A549 (cell line): ENCODE measurements at regions not wholly inside any gene's neighbourhood (a gene's known extent, or its start where the extent isn't known, plus 50 kb on each side); places are given as distances from the start of the nearest gene placed in this dataset.

Source experiments
- ATAC-seq, 2 experiments: fragments of 200-7000 bp in 1 of 2; fragments of >200 bp in 1 of 2; cut with Nextera tagmentation in 1 of 2; cut with Tn5 transposase in 1 of 2; 3 replicates each; pipeline versions ENCODE4 v1.8.0 to v1.9.1; 2018 to 2020; ENCODE audit warnings: mild to moderate bottlenecking in 1 of 2, moderate library complexity in 1 of 2
- CTCF ChIA-PET: fragments of 300-600 bp; sonication (Branson Sonifier 250); formaldehyde crosslinking; extraction: SDS; loops from one replicate; lab custom pipeline; 2021; ENCODE audit warnings: antibody characterized with exemption, inconsistent platforms; lab: Yijun Ruan, JAX
- POLR2A ChIA-PET: fragments of 350-600 bp; formaldehyde crosslinking; extraction: SDS; loops from one replicate; lab custom pipeline; 2021; ENCODE audit warnings: antibody characterized with exemption, inconsistent platforms; lab: Yijun Ruan, JAX
- DNase-seq, 2 experiments: peaks; one replicate each; pipeline versions ENCODE4 v3.0.0 to v3.0.0-alpha.2; 2011 to 2016; ENCODE audit warnings: low read depth in 1 of 2, low spot score in 1 of 2
- FAIRE-seq: peaks from 2 replicates; lab custom pipeline; 2011; peaks lifted over from hg19 to GRCh38; lab: Jason Lieb, UNC
- H3K27ac ChIP-seq, 2 experiments: fragments of >200 bp; sonication (Bioruptor Twin); formaldehyde crosslinking; 3 replicates each; pipeline ENCODE4 v1.5.1; 2016 to 2017
- H3K4me1 ChIP-seq: fragments of >200 bp; sonication (Bioruptor Twin); formaldehyde crosslinking; 3 replicates; pipeline ENCODE4 v1.6.1; 2016
- H3K4me2 ChIP-seq: fragments of >200 bp; sonication (Bioruptor Twin); formaldehyde crosslinking; 3 replicates; pipeline ENCODE4 v1.6.1; 2016
- H3K4me3 ChIP-seq: fragments of >200 bp; sonication (Bioruptor Twin); formaldehyde crosslinking; 3 replicates; pipeline ENCODE4 v1.5.1; 2016
- H3K9me3 ChIP-seq: fragments of >200 bp; sonication (Bioruptor Twin); formaldehyde crosslinking; 3 replicates; pipeline ENCODE4 v1.6.1; 2016
- CBX2 ChIP-seq: fragments of 200-600 bp; sonication (generic); IDR thresholded peaks from 2 replicates; pipeline ENCODE4 v1.6.1; 2016; ENCODE audit warnings: low read depth, mild to moderate bottlenecking, borderline replicate concordance
- CHD2 ChIP-seq: fragments of 150-350 bp; IDR thresholded peaks from 2 replicates; pipeline ENCODE4 v1.6.1; 2014; ENCODE audit warnings: low read length; ENCODE audit not compliant: partially characterized antibody
- CHD4 ChIP-seq: fragments of 200-600 bp; sonication (generic); IDR thresholded peaks from 2 replicates; pipeline ENCODE4 v1.6.1; 2016; ENCODE audit warnings: antibody characterized with exemption, mild to moderate bottlenecking, borderline replicate concordance
- CTCF ChIP-seq: fragments of >200 bp; sonication (Bioruptor Twin); formaldehyde crosslinking; IDR thresholded peaks from 3 replicates; pipeline ENCODE4 v1.5.1; 2016
- E2F6 ChIP-seq: IDR thresholded peaks from 2 replicates; pipeline ENCODE4 v1.6.1; 2012; ENCODE audit warnings: low read depth, borderline replicate concordance
- EHF ChIP-seq: fragments of 250-450 bp; sonication (Bioruptor Pico); IDR thresholded peaks from 2 replicates; pipeline ENCODE4 v1.5.0; 2020; ENCODE audit warnings: mild to moderate bottlenecking
- ELK1 ChIP-seq: fragments of 150-350 bp; IDR thresholded peaks from 2 replicates; pipeline ENCODE4 v1.6.1; 2014; ENCODE audit warnings: low read depth, mild to moderate bottlenecking, low read length
- FOSL2 ChIP-seq, 2 experiments: fragments of 450-650 bp in 1 of 2; fragments of >200 bp in 1 of 2; sonication (Bioruptor Twin) in 1 of 2; formaldehyde crosslinking; IDR thresholded peaks; 2 replicates each; pipeline versions ENCODE4 v1.5.0 to v1.6.1; 2016 to 2020; ENCODE audit warnings: mild to moderate bottlenecking in 1 of 2, moderate library complexity in 1 of 2
- FOXS1 ChIP-seq: fragments of 250-450 bp; sonication (Bioruptor Pico); IDR thresholded peaks from 2 replicates; pipeline ENCODE4 v1.5.0; 2020; ENCODE audit warnings: mild to moderate bottlenecking, moderate library complexity
- GATA3 ChIP-seq: IDR thresholded peaks from 2 replicates; pipeline ENCODE4 v1.6.1; 2012; ENCODE audit warnings: borderline replicate concordance
- HDAC2 ChIP-seq: fragments of 200-600 bp; sonication (generic); IDR thresholded peaks from 2 replicates; pipeline ENCODE4 v1.6.1; 2016
- HES2 ChIP-seq: fragments of >200 bp; sonication (Bioruptor Twin); formaldehyde crosslinking; IDR thresholded peaks from 2 replicates; pipeline ENCODE4 v1.6.1; 2016
- JUN ChIP-seq, 2 experiments: fragments of >200 bp; sonication (Bioruptor Twin); formaldehyde crosslinking; IDR thresholded peaks; 2 replicates in 1 of 2; 3 replicates in 1 of 2; pipeline ENCODE4 v1.6.1; 2016 to 2017
- JUNB ChIP-seq: fragments of >200 bp; sonication (Bioruptor Twin); formaldehyde crosslinking; IDR thresholded peaks from 2 replicates; pipeline ENCODE4 v1.6.1; 2016
- MAX ChIP-seq: IDR thresholded peaks from 2 replicates; pipeline ENCODE4 v1.6.1; 2012
- MYC ChIP-seq: IDR thresholded peaks from 2 replicates; pipeline ENCODE4 v1.6.1; 2012; ENCODE audit warnings: mild to moderate bottlenecking, inconsistent platforms, low read length, improper control_type of control experiment, borderline replicate concordance
- NFE2L2 ChIP-seq: fragments of 150-350 bp; conservative IDR thresholded peaks from 2 replicates; pipeline ENCODE4 v1.6.1; 2014; ENCODE audit warnings: low read length
- RAD21 ChIP-seq, 2 experiments: fragments of >200 bp in 1 of 2; sonication (Bioruptor Twin) in 1 of 2; formaldehyde crosslinking in 1 of 2; IDR thresholded peaks in 1 of 2; conservative IDR thresholded peaks in 1 of 2; 2 replicates in 1 of 2; 3 replicates in 1 of 2; pipeline ENCODE4 v1.6.1; 2012 to 2018; ENCODE audit warnings: inconsistent platforms in 1 of 2
- RARB ChIP-seq: fragments of 250-450 bp; sonication (Bioruptor Pico); IDR thresholded peaks from 2 replicates; pipeline ENCODE4 v1.8.0; 2021; ENCODE audit warnings: mild to moderate bottlenecking, moderate library complexity
- RCOR1 ChIP-seq: fragments of 150-350 bp; IDR thresholded peaks from 2 replicates; pipeline ENCODE4 v1.6.1; 2014; ENCODE audit warnings: antibody characterized with exemption, low read length, low read depth
- SMC3 ChIP-seq: fragments of >200 bp; sonication (Bioruptor Twin); formaldehyde crosslinking; IDR thresholded peaks from 3 replicates; pipeline ENCODE4 v1.6.1; 2018; ENCODE audit warnings: inconsistent platforms
- TP53 ChIP-seq: fragments of 250-450 bp; sonication (Bioruptor Pico); IDR thresholded peaks from 2 replicates; pipeline ENCODE4 v1.5.0; 2021; ENCODE audit warnings: mild to moderate bottlenecking, moderate library complexity
- WGBS: methylation state at CpG from one replicate; pipeline ENCODE4 v1.1.6; 2017; ENCODE audit errors: missing lambda C conversion rate; 5-methylcytosine and 5-hydroxymethylcytosine counted together

- TF ChIP-seq CTCF (no peak; the same call in 2 of the 3 replicates), TP53 (CRISPR knock-in tag) (no peak), HDAC2 (no peak), RAD21 (conservative IDR thresholded peaks at IDR 0.05 in 1 of 2, IDR thresholded peaks at IDR 0.05 in 1 of 2) (peak in 1 of 2 experiments; percentile 32; a peak in 1 of 5 replicates)
- TF ChIP-seq, all 56 proteins: peak for 1
- FAIRE-seq (no peak), ATAC-seq (peak in 1 of 2 experiments; percentile 52; a peak in 1 of 6 replicates), DNase-seq (peak in 1 of 2 experiments; percentile 7)
- Histone ChIP-seq H3K27ac (no peak overlapping the region), H3K4me1 (no peaks in the 10 kb centered on the region), H3K9me3 (no peaks in the 10 kb centered on the region), H3K4me2 (no peak overlapping the region), H3K4me3 (no peak overlapping the region)
- POLR2A ChIA-PET, result no interaction called here
- CTCF ChIA-PET, result interaction anchor here (0.7 kb wide), 1 partner anchor 12 kb away, joined by 3 read pairs; no protein-coding TSS in a partner anchor
Measured at GRCh38 chr11:29634244-29634643, 382.6 kb downstream of the KCNA4 start.

- Histone ChIP-seq H3K4me3 (no peak overlapping the region), H3K9me3 (no peaks in the 10 kb centered on the region), H3K4me1 (no peaks in the 10 kb centered on the region), H3K27ac (no peak overlapping the region), H3K4me2 (no peak overlapping the region)
- WGBS, result 32% methylated on average over 3 of the region's 3 CpGs
- DNase-seq (no peak), ATAC-seq (no peak), FAIRE-seq (no peak)
- ChIA-PET CTCF (no interaction called here), POLR2A (no interaction called here)
- TF ChIP-seq NFE2L2 (0 out of 2 replicates have a peak, but pooled peaks have one; percentile 16), SMC3 (no peak)
Measured at GRCh38 chr11:29629286-29629685, 387.5 kb downstream of the KCNA4 start.

GRCh38 chr11:29628609-29629008, 388.2 kb downstream of the KCNA4 start:
- TF ChIP-seq CHD2 (no peak), E2F6 (no peak), MAX (no peak), NFE2L2 (no peak), CBX2 (no peak), HES2 (no peak), GATA3 (no peak), JUN (IDR thresholded peaks at IDR 0.05) (no peak), FOSL2 (IDR thresholded peaks at IDR 0.05) (no peak), FOSL2 (CRISPR knock-in tag; IDR thresholded peaks at IDR 0.05) (no peak), FOXS1 (CRISPR knock-in tag) (no peak), RARB (CRISPR knock-in tag) (no peak), ELK1 (no peak), MYC (no peak), RCOR1 (no peak), JUNB (no peak), CHD4 (no peak), EHF (CRISPR knock-in tag) (no peak)
- 17% methylated on average over 3 of the region's 3 CpGs for WGBS
- Histone ChIP-seq H3K4me1 (no peaks in the 10 kb centered on the region), H3K4me2 (no peak overlapping the region), H3K4me3 (no peak overlapping the region), H3K9me3 (no peaks in the 10 kb centered on the region), H3K27ac (no peak overlapping the region)
- CTCF ChIA-PET, result interaction anchor here (0.7 to 1.0 kb wide), 2 partner anchors 13 to 19 kb away, joined by 3 to 4 read pairs; no protein-coding TSS in a partner anchor
- no peak for FAIRE-seq
- DNase-seq, result no peak
- POLR2A ChIA-PET, result no interaction called here
- no peak for ATAC-seq
